IMR-90 (cell line): ENCODE measurements at regions not wholly inside any gene's neighbourhood (a gene's known extent, or its start where the extent isn't known, plus 50 kb on each side); places are given as distances from the start of the nearest gene placed in this dataset.

Source experiments
- ATAC-seq: fragments of 200-7000 bp; cut with Tn5 transposase; 2 replicates; pipeline ENCODE4 v1.9.1; 2020; ENCODE audit warnings: low read depth, mild to moderate bottlenecking, moderate library complexity
- BruUV-seq: library from RNA; stranded (reverse); fragments of 400-500 nt; replicated peaks from 2 replicates; lab custom pipeline; 2021; lab: Mats Ljungman, UMichigan
- CTCF ChIA-PET: fragments of 300-600 bp; formaldehyde crosslinking; extraction: SDS; loops from one replicate; lab custom pipeline; 2021; ENCODE audit warnings: antibody characterized with exemption; lab: Yijun Ruan, JAX
- POLR2A ChIA-PET: fragments of 300-600 bp; sonication (Branson Sonifier 250); formaldehyde crosslinking; loops from one replicate; lab custom pipeline; 2022; ENCODE audit warnings: antibody characterized with exemption; ENCODE audit not compliant: unreplicated experiment; lab: Charles Lee
- DNase-seq: peaks from one replicate; pipeline ENCODE4 v3.0.0; 2013
- H2AFZ ChIP-seq: replicated peaks from 2 replicates; pipeline ENCODE3; 2013; ENCODE audit warnings: low read length, mild to moderate bottlenecking; ENCODE audit not compliant: poor library complexity
- H2AK5ac ChIP-seq: 2 replicates; pipeline ENCODE4 v1.6.1; 2013; ENCODE audit warnings: low read depth, low read length, inconsistent platforms
- H2AK9ac ChIP-seq: replicated peaks from 2 replicates; pipeline ENCODE3; 2013; ENCODE audit warnings: mild to moderate bottlenecking, low read depth, low read length, moderate library complexity; ENCODE audit not compliant: poor library complexity
- H2BK120ac ChIP-seq: 2 replicates; pipeline ENCODE4 v1.6.1; 2013; ENCODE audit warnings: low read depth, low read length, inconsistent platforms
- H2BK15ac ChIP-seq: 3 replicates; pipeline ENCODE4 v1.6.1; 2013; ENCODE audit warnings: low read depth, low read length, inconsistent platforms
- H2BK20ac ChIP-seq: 2 replicates; pipeline ENCODE4 v1.6.1; 2013; ENCODE audit warnings: low read depth, mild to moderate bottlenecking, inconsistent platforms, low read length, moderate library complexity
- H2BK5ac ChIP-seq: 2 replicates; pipeline ENCODE4 v1.6.1; 2013; ENCODE audit warnings: mild to moderate bottlenecking, low read depth, low read length, inconsistent platforms; ENCODE audit not compliant: poor library complexity, severe bottlenecking
- H3K14ac ChIP-seq: replicated peaks from 2 replicates; pipeline ENCODE4 v1.6.1; 2013; ENCODE audit warnings: low read depth, low read length, inconsistent platforms
- H3K18ac ChIP-seq: 2 replicates; pipeline ENCODE4 v1.6.1; 2013; ENCODE audit warnings: low read depth, low read length, control low read depth
- H3K23ac ChIP-seq: 2 replicates; pipeline ENCODE4 v1.6.1; 2013; ENCODE audit warnings: low read depth, low read length, inconsistent platforms
- H3K27ac ChIP-seq: 2 replicates; pipeline ENCODE4 v1.5.1; 2013; ENCODE audit warnings: mild to moderate bottlenecking, control low read depth, low read length; ENCODE audit not compliant: insufficient read depth
- H3K27me3 ChIP-seq: 2 replicates; pipeline ENCODE4 v1.6.1; 2013; ENCODE audit warnings: low read length; ENCODE audit not compliant: control insufficient read depth, insufficient read depth
- H3K36me3 ChIP-seq: 2 replicates; pipeline ENCODE4 v1.6.1; 2013; ENCODE audit warnings: low read length, mixed read lengths; ENCODE audit not compliant: control insufficient read depth, insufficient read depth
- H3K4ac ChIP-seq: 2 replicates; pipeline ENCODE4 v1.6.1; 2013; ENCODE audit warnings: low read depth, low read length, inconsistent platforms
- H3K4me1 ChIP-seq: 2 replicates; pipeline ENCODE4 v1.6.1; 2013; ENCODE audit warnings: low read length, mixed read lengths; ENCODE audit not compliant: control insufficient read depth, insufficient read depth
- H3K4me2 ChIP-seq: 2 replicates; pipeline ENCODE4 v1.6.1; 2013; ENCODE audit warnings: low read depth, mild to moderate bottlenecking, control low read depth, low read length, moderate library complexity
- H3K4me3 ChIP-seq: 2 replicates; pipeline ENCODE4 v1.5.1; 2013; ENCODE audit warnings: low read depth, mild to moderate bottlenecking, control low read depth, low read length, moderate library complexity; ENCODE audit not compliant: insufficient read depth
- H3K56ac ChIP-seq: 2 replicates; pipeline ENCODE4 v1.6.1; 2013; ENCODE audit warnings: low read length, inconsistent platforms; ENCODE audit not compliant: insufficient read depth; ENCODE audit errors: extremely low read depth
- H3K79me1 ChIP-seq, 2 experiments: 2 replicates each; pipeline ENCODE4 v1.6.1; 2013; ENCODE audit warnings: low read length in 2 of 2, inconsistent platforms in 1 of 2, low read depth in 1 of 2
- H3K9ac ChIP-seq: 2 replicates; pipeline ENCODE4 v1.6.1; 2013; ENCODE audit warnings: low read depth, low read length, control low read depth
- H3K9me1 ChIP-seq: 2 replicates; pipeline ENCODE4 v1.6.1; 2013; ENCODE audit warnings: low read length, inconsistent platforms; ENCODE audit not compliant: insufficient read depth
- H3K9me3 ChIP-seq: 2 replicates; pipeline ENCODE4 v1.6.1; 2013; ENCODE audit warnings: low read length; ENCODE audit not compliant: control insufficient read depth, insufficient read depth
- H4K20me1 ChIP-seq: 2 replicates; pipeline ENCODE4 v1.6.1; 2013; ENCODE audit warnings: low read length, inconsistent platforms; ENCODE audit not compliant: insufficient read depth
- H4K5ac ChIP-seq: 2 replicates; pipeline ENCODE4 v1.6.1; 2013; ENCODE audit warnings: mild to moderate bottlenecking, low read depth, low read length, control low read depth
- H4K8ac ChIP-seq, 2 experiments: 2 replicates each; pipeline ENCODE4 v1.6.1; 2013; ENCODE audit warnings: low read depth in 2 of 2, low read length in 2 of 2, control low read depth in 1 of 2, inconsistent platforms in 1 of 2
- H4K91ac ChIP-seq: 2 replicates; pipeline ENCODE4 v1.6.1; 2013; ENCODE audit warnings: low read depth, low read length, inconsistent platforms; ENCODE audit not compliant: insufficient read depth
- BHLHE40 ChIP-seq: fragments of 150-350 bp; IDR thresholded peaks from 2 replicates; pipeline ENCODE4 v1.6.1; 2016; ENCODE audit warnings: mild to moderate bottlenecking, low read depth, low read length
- CEBPB ChIP-seq: IDR thresholded peaks from 2 replicates; pipeline ENCODE4 v1.6.1; 2012; ENCODE audit warnings: low read depth, low read length, improper control_type of control experiment
- CTCF ChIP-seq: conservative IDR thresholded peaks from 2 replicates; pipeline ENCODE4 v1.5.1; 2012; ENCODE audit warnings: mild to moderate bottlenecking, low read depth, low read length, improper control_type of control experiment
- FOS ChIP-seq: fragments of 150-350 bp; IDR thresholded peaks from 2 replicates; pipeline ENCODE4 v1.6.1; 2016; ENCODE audit warnings: low read depth, low read length
- MAFK ChIP-seq: IDR thresholded peaks from 2 replicates; pipeline ENCODE4 v1.6.1; 2012; ENCODE audit warnings: low read depth, low read length, improper control_type of control experiment
- MAZ ChIP-seq: IDR thresholded peaks from 2 replicates; pipeline ENCODE4 v1.6.1; 2012; ENCODE audit warnings: low read depth, mild to moderate bottlenecking, low read length, improper control_type of control experiment, moderate library complexity, borderline replicate concordance
- MXI1 ChIP-seq: IDR thresholded peaks from 2 replicates; pipeline ENCODE4 v1.6.1; 2012; ENCODE audit warnings: low read depth, mild to moderate bottlenecking, low read length, moderate library complexity, borderline replicate concordance
- NFE2L2 ChIP-seq: fragments of 150-350 bp; IDR thresholded peaks from 2 replicates; pipeline ENCODE4 v1.6.1; 2016; ENCODE audit warnings: low read depth, mild to moderate bottlenecking, low read length
- POLR2A ChIP-seq: IDR thresholded peaks from 2 replicates; pipeline ENCODE4 v1.6.1; 2012; ENCODE audit warnings: mild to moderate bottlenecking, low read depth, low read length
- RAD21 ChIP-seq: IDR thresholded peaks from 2 replicates; pipeline ENCODE4 v1.6.1; 2012; ENCODE audit warnings: low read length, improper control_type of control experiment
- RCOR1 ChIP-seq: IDR thresholded peaks from 2 replicates; pipeline ENCODE4 v1.6.1; 2012; ENCODE audit warnings: mild to moderate bottlenecking, low read length, improper control_type of control experiment; ENCODE audit not compliant: insufficient replicate concordance
- RFX5 ChIP-seq: IDR thresholded peaks from 2 replicates; pipeline ENCODE4 v1.8.0; 2012; ENCODE audit warnings: low read depth, mild to moderate bottlenecking, low read length, moderate library complexity
- SMC3 ChIP-seq: fragments of 150-350 bp; IDR thresholded peaks from 2 replicates; pipeline ENCODE4 v1.6.1; 2016; ENCODE audit warnings: low read depth, mild to moderate bottlenecking, antibody characterized with exemption, low read length, moderate library complexity
- USF2 ChIP-seq: fragments of 150-350 bp; IDR thresholded peaks from 2 replicates; pipeline ENCODE4 v1.6.1; 2017; ENCODE audit warnings: mild to moderate bottlenecking, antibody characterized with exemption, low read length, low read depth
- WGBS, 2 experiments: methylation state at CpG; one replicate each; pipeline versions ENCODE4 v1.1.5 to v1.1.7; 2013; ENCODE audit warnings: missing lambda C conversion rate in 2 of 2; ENCODE audit not compliant: insufficient read length in 1 of 2; ENCODE audit errors: extremely low coverage in 2 of 2; 5-methylcytosine and 5-hydroxymethylcytosine counted together
- dilution Hi-C: fragments of 300-500 bp; cut with HindIII; formaldehyde crosslinking; loops from one replicate; pipeline ENCODE4 v1.14.3; 2018; ENCODE audit warnings: low sequenced_read_pairs; ENCODE audit not compliant: unreplicated experiment
- in situ Hi-C: fragments of 300-500 bp; cut with MboI; formaldehyde crosslinking; loops from 3 replicates; pipeline ENCODE4 v1.14.3; 2019; ENCODE audit warnings: low sequenced_read_pairs, inconsistent platforms, mixed read lengths
- intact Hi-C: fragments of 100-400 bp; cut with micrococcal nuclease; formaldehyde crosslinking; loops from 2 replicates; pipeline ENCODE4 v1.10.0; 2022

- ChIA-PET CTCF (no interaction called here), POLR2A (no interaction called here)
- H3K9me1 ChIP-seq = peaks cover 3% of the 10 kb centered on the region; the same call in 1 of the 2 replicates
- ATAC-seq (no peak), DNase-seq (no peak)
- intact Hi-C loops (no loop called here), in situ Hi-C loops (no loop called here), dilution Hi-C loops (no loop called here)
- no peak overlapping the region for H3K9ac ChIP-seq
- H3K4me3 ChIP-seq = no peak overlapping the region
- H3K27ac ChIP-seq = no peak overlapping the region
- H3K9me3 ChIP-seq = no peaks in the 10 kb centered on the region
- H2BK120ac ChIP-seq = no peak overlapping the region
- H2AFZ ChIP-seq = no peak overlapping the region
- H3K18ac ChIP-seq = no peak overlapping the region
- no TSS peak for BruUV-seq
- H2BK15ac ChIP-seq = no peak overlapping the region
- H4K5ac ChIP-seq = no peak overlapping the region
- no peak overlapping the region for H3K56ac ChIP-seq
- no peaks in the 10 kb centered on the region for H3K27me3 ChIP-seq
- peaks cover under 1% of the 10 kb centered on the region for H3K36me3 ChIP-seq
- no peak overlapping the region for H2AK9ac ChIP-seq
- H3K4ac ChIP-seq = no peak overlapping the region
- no peak overlapping the region for H3K23ac ChIP-seq
- H3K14ac ChIP-seq = no peak overlapping the region
- H3K4me2 ChIP-seq = no peak overlapping the region
- no peaks in the 10 kb centered on the region; the same call in 1 of the 2 replicates for H3K4me1 ChIP-seq
- no peaks in the 10 kb centered on the region for H4K20me1 ChIP-seq
- H3K79me1 ChIP-seq = peaks cover under 1 to 10% of the 10 kb centered on the region in 2 experiments; a peak in 2 of 4 replicates
- H4K8ac ChIP-seq = no peak overlapping the region
- no peak overlapping the region for H2BK20ac ChIP-seq
- H4K91ac ChIP-seq = no peak overlapping the region
- WGBS, 2 experiments = 98% methylated on average over 11 of the region's 23 CpGs; no CpG with 5 or more reads in 1 of the 2 experiments
- TF ChIP-seq FOS (no peak), SMC3 (no peak), CEBPB (no peak), USF2 (no peak), MXI1 (no peak), RFX5 (no peak), NFE2L2 (no peak), MAZ (no peak), BHLHE40 (no peak), CTCF (no peak), RCOR1 (no peak), MAFK (no peak), RAD21 (no peak), POLR2A (no peak)
- H2AK5ac ChIP-seq = no peak overlapping the region
- H2BK5ac ChIP-seq = no peak overlapping the region
Measured at GRCh38 chr17:83018658-83019193, 60.7 kb upstream of the METRNL start.
